B cell (primary cell): ENCODE measurements at regions not wholly inside any gene's neighbourhood (a gene's known extent, or its start where the extent isn't known, plus 50 kb on each side); places are given as distances from the start of the nearest gene placed in this dataset.

ENCODE experiments used
- ATAC-seq: fragments of 200-7000 bp; cut with Tn5 transposase; one replicate; pipeline ENCODE4 v1.10.0; 2021; ENCODE audit warnings: low read depth, mild to moderate bottlenecking, moderate number of reproducible peaks, moderate library complexity
- CTCF ChIA-PET: fragments of 350-600 bp; sonication (Branson Sonifier 250); formaldehyde crosslinking; loops from one replicate; lab custom pipeline; 2021; ENCODE audit warnings: antibody characterized with exemption, inconsistent platforms; lab: Charles Lee
- POLR2A ChIA-PET: fragments of 350-600 bp; sonication (Branson Sonifier 250); formaldehyde crosslinking; loops from one replicate; lab custom pipeline; 2021; ENCODE audit warnings: antibody characterized with exemption; lab: Charles Lee
- DNase-seq: peaks from one replicate; pipeline ENCODE4 v3.0.0; 2013
- H2AFZ ChIP-seq: 2 replicates; pipeline ENCODE4 v1.6.1; 2012; ENCODE audit warnings: mild to moderate bottlenecking, low read depth, low read length; ENCODE audit not compliant: insufficient read depth, poor library complexity, severe bottlenecking
- H3K27ac ChIP-seq, 2 donors: 1 replicate in 1 of 2; 2 replicates in 1 of 2; pipeline ENCODE4 v1.5.1; 2012 to 2013; ENCODE audit warnings: low read length in 2 of 2, mild to moderate bottlenecking in 2 of 2, moderate library complexity in 1 of 2
- H3K27me3 ChIP-seq, 4 experiments: fragments of 200-600 bp in 1 of 4; sonication (generic) in 1 of 4; replicated peaks in 1 of 4; 1 replicate in 2 of 4; 2 replicates in 2 of 4; pipeline versions ENCODE4 v1.6.1 to v1.7.0; 2013 to 2016; ENCODE audit warnings: low read length in 3 of 4, mild to moderate bottlenecking in 2 of 4, mixed read lengths in 1 of 4, moderate library complexity in 1 of 4; ENCODE audit not compliant: insufficient read depth in 4 of 4, control insufficient read depth in 3 of 4; ENCODE audit errors: control extremely low read depth in 1 of 4
- H3K36me3 ChIP-seq, 2 experiments: replicated peaks in 1 of 2; 1 replicate in 1 of 2; 2 replicates in 1 of 2; pipeline versions ENCODE4 v1.6.1 to v1.7.1; 2013; ENCODE audit warnings: low read length in 1 of 2; ENCODE audit not compliant: insufficient read depth in 2 of 2, control insufficient read depth in 1 of 2; ENCODE audit errors: control extremely low read depth in 1 of 2, extremely low read depth in 1 of 2
- H3K4me1 ChIP-seq, 2 donors: fragments of 200-600 bp in 1 of 2; sonication (generic) in 1 of 2; 1 replicate in 1 of 2; 2 replicates in 1 of 2; pipeline versions ENCODE4 v1.5.1 to v1.6.1; 2013 to 2017; ENCODE audit warnings: low read length in 2 of 2; ENCODE audit not compliant: control insufficient read depth in 2 of 2, insufficient read depth in 2 of 2
- H3K4me2 ChIP-seq: replicated peaks from 2 replicates; pipeline ENCODE3; 2012; ENCODE audit warnings: mild to moderate bottlenecking, low read depth, low read length; ENCODE audit not compliant: poor library complexity, severe bottlenecking
- H3K4me3 ChIP-seq, 5 experiments: fragments of 200-600 bp in 1 of 5; sonication (generic) in 1 of 5; 1 replicate in 3 of 5; 2 replicates in 2 of 5; pipeline versions ENCODE4 v1.5.1 to v1.7.0; 2011 to 2016; ENCODE audit warnings: low read length in 4 of 5, mild to moderate bottlenecking in 4 of 5, low read depth in 2 of 5, control low read depth in 1 of 5, moderate library complexity in 1 of 5; ENCODE audit not compliant: insufficient read depth in 1 of 5; ENCODE audit errors: control extremely low read depth in 1 of 5, extremely low read depth in 1 of 5
- H3K79me2 ChIP-seq: fragments of 200-600 bp; sonication (generic); one replicate; pipeline ENCODE4 v1.6.0; 2016; ENCODE audit warnings: low read length; ENCODE audit not compliant: control insufficient read depth, insufficient read depth
- H3K9ac ChIP-seq: fragments of 200-600 bp; sonication (generic); 2 replicates; pipeline ENCODE4 v1.6.1; 2017; ENCODE audit warnings: mild to moderate bottlenecking, low read length, moderate library complexity
- H3K9me3 ChIP-seq, 3 donors: one replicate each; pipeline versions ENCODE4 v1.6.1 to v1.7.1; 2013; ENCODE audit warnings: low read length in 2 of 3; ENCODE audit not compliant: control insufficient read depth in 2 of 3, insufficient read depth in 1 of 3; ENCODE audit errors: control extremely low read depth in 1 of 3
- H4K20me1 ChIP-seq: 2 replicates; pipeline ENCODE4 v1.6.0; 2012; ENCODE audit warnings: mild to moderate bottlenecking, low read length; ENCODE audit not compliant: insufficient read depth, control insufficient read depth, poor library complexity, severe bottlenecking
- H3K27ac Mint-ChIP-seq: one replicate; pipeline ENCODE4 v1.8.0; 2021; ENCODE audit warnings: mixed read lengths
- H3K27me3 Mint-ChIP-seq: one replicate; pipeline ENCODE4 v1.8.0; 2021; ENCODE audit warnings: mixed read lengths
- H3K4me1 Mint-ChIP-seq: one replicate; pipeline ENCODE4 v1.8.0; 2021; ENCODE audit warnings: mixed read lengths
- H3K4me3 Mint-ChIP-seq: one replicate; pipeline ENCODE4 v1.8.0; 2021; ENCODE audit warnings: mixed read lengths
- H3K9me3 Mint-ChIP-seq: one replicate; pipeline ENCODE4 v1.8.0; 2022; ENCODE audit warnings: mixed read lengths; ENCODE audit not compliant: insufficient read depth
- EZH2 ChIP-seq: IDR thresholded peaks from 2 replicates; pipeline ENCODE4 v1.6.1; 2012; ENCODE audit warnings: borderline replicate concordance, low read depth, mild to moderate bottlenecking, moderate library complexity, low read length; ENCODE audit not compliant: insufficient read depth, poor library complexity, severe bottlenecking
- WGBS: methylation state at CpG from one replicate; pipeline ENCODE4 v1.1.5; 2013; ENCODE audit warnings: missing lambda C conversion rate; ENCODE audit not compliant: insufficient coverage; 5-methylcytosine and 5-hydroxymethylcytosine counted together
- intact Hi-C: fragments of 100-400 bp; cut with micrococcal nuclease; formaldehyde crosslinking; loops from one replicate; pipeline ENCODE4 v1.10.0; 2022
- TF ChIP-seq, protein P1 (sequence below): fragments of 200-600 bp; IDR thresholded peaks from one replicate; pipeline ENCODE4 v1.8.0; 2022; ENCODE audit warnings: antibody characterized with exemption, mild to moderate bottlenecking

DNA sequence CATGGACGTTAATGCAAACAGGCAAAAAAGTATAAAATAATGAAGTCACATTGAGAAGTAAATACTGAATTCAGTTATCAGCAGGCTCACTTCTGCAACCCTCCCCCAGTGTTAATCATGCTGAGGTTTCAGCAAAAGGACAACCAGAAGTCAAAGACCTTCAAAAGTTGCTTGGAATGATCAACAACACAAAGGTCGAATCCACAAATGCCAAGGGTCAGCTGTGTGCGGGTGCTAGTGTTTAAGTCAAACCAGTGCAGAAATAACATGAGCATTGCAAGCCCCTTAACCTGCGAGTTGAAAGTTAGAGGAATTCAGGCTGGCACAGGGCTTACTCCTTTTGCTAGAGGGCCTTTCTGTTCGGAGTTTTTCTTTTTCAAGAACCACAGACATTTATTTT is 436.7 kb upstream of the SEL1L start:
- H3K9me3 Mint-ChIP-seq = peaks cover 23% of the 10 kb centered on the region
- intact Hi-C loops = no loop called here

DNA sequence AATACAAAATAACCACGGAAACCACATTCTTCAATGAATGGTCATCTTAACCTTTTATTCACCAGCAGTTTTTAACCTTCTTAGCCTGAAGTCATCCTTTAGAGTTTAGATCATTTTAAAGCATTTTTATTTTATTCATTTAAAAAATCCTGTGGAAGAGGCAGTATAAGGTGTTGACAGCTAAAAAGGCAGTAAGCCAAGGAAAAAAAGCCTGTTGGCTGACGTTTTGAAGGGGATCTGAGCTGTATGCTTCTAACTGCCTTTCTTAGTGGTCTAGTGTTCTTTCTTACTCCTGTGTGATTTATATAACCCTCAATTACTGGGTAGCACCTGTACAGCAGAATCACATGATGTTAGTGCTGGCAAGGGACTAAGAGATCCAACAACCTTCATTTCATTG is 438.3 kb upstream of the SEL1L start:
- no peaks in the 10 kb centered on the region for H3K4me1 ChIP-seq
- ChIA-PET CTCF (no interaction called here), POLR2A (no interaction called here)
- H3K9me3 ChIP-seq = peaks cover 0 to 23% (median 2%) of the 10 kb centered on the region in 3 donors
- H3K9ac ChIP-seq = no peak overlapping the region
- H3K27me3 Mint-ChIP-seq = no peaks in the 10 kb centered on the region
- no peaks in the 10 kb centered on the region for H3K4me1 Mint-ChIP-seq
- H3K27me3 ChIP-seq = no peaks in the 10 kb centered on the region
- no peaks in the 10 kb centered on the region for H3K79me2 ChIP-seq
- no CpG with 5 or more reads among the region's 2 CpGs for WGBS
- no peak overlapping the region for H3K4me3 Mint-ChIP-seq
- ATAC-seq (no peak), DNase-seq (no peak)
- no peak overlapping the region for H3K27ac ChIP-seq
- H3K4me2 ChIP-seq = no peak overlapping the region
- H3K9me3 Mint-ChIP-seq = peaks cover 18% of the 10 kb centered on the region
- intact Hi-C loops = no loop called here
- H3K36me3 ChIP-seq = no peaks in the 10 kb centered on the region
- H4K20me1 ChIP-seq = no peaks in the 10 kb centered on the region
- H3K27ac Mint-ChIP-seq = no peak overlapping the region
- TF ChIP-seq, protein P1, sequence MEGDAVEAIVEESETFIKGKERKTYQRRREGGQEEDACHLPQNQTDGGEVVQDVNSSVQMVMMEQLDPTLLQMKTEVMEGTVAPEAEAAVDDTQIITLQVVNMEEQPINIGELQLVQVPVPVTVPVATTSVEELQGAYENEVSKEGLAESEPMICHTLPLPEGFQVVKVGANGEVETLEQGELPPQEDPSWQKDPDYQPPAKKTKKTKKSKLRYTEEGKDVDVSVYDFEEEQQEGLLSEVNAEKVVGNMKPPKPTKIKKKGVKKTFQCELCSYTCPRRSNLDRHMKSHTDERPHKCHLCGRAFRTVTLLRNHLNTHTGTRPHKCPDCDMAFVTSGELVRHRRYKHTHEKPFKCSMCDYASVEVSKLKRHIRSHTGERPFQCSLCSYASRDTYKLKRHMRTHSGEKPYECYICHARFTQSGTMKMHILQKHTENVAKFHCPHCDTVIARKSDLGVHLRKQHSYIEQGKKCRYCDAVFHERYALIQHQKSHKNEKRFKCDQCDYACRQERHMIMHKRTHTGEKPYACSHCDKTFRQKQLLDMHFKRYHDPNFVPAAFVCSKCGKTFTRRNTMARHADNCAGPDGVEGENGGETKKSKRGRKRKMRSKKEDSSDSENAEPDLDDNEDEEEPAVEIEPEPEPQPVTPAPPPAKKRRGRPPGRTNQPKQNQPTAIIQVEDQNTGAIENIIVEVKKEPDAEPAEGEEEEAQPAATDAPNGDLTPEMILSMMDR = no peak
- TF ChIP-seq EZH2 = no peak
- H3K4me3 ChIP-seq = no peak overlapping the region
- H2AFZ ChIP-seq = no peak overlapping the region

More for the DNA sequence above, 436.7 kb upstream of the SEL1L start:
- H3K27me3 ChIP-seq = no peaks in the 10 kb centered on the region
- H3K9ac ChIP-seq = no peak overlapping the region
- TF ChIP-seq EZH2 = no peak
- TF ChIP-seq, protein P1 = no peak
- no peaks in the 10 kb centered on the region for H3K36me3 ChIP-seq
- ChIA-PET CTCF (no interaction called here), POLR2A (no interaction called here)
- H3K9me3 ChIP-seq = peaks cover 0 to 26% (median 2%) of the 10 kb centered on the region in 3 donors
- no peaks in the 10 kb centered on the region for H3K79me2 ChIP-seq
- ATAC-seq = no peak
- no peak overlapping the region for H3K27ac Mint-ChIP-seq
- no peaks in the 10 kb centered on the region for H3K4me1 Mint-ChIP-seq
- 95% methylated on average over 3 of the region's 5 CpGs for WGBS
- no peaks in the 10 kb centered on the region for H4K20me1 ChIP-seq
- no peaks in the 10 kb centered on the region for H3K4me1 ChIP-seq
- H3K27ac ChIP-seq = no peak overlapping the region
- H3K4me3 Mint-ChIP-seq = no peak overlapping the region
- no peak overlapping the region for H2AFZ ChIP-seq
- DNase-seq = no peak
- H3K27me3 Mint-ChIP-seq = no peaks in the 10 kb centered on the region
- H3K4me2 ChIP-seq = no peak overlapping the region
- no peak overlapping the region for H3K4me3 ChIP-seq
